Hippocampal formation (tissue), 2 donors: ENCODE measurements at regions not wholly inside any gene's neighbourhood (a gene's known extent, or its start where the extent isn't known, plus 50 kb on each side); places are given as distances from the start of the nearest gene placed in this dataset.

Experiments
- DNase-seq, 2 donors: peaks; one replicate each; lab custom pipeline; 2025; lab: John Stamatoyannopoulos, UW

- no peak for DNase-seq
These were observed 133.8 kb upstream of the LMO4 start for GRCh38 chr1:87194856-87195255.

DNA sequence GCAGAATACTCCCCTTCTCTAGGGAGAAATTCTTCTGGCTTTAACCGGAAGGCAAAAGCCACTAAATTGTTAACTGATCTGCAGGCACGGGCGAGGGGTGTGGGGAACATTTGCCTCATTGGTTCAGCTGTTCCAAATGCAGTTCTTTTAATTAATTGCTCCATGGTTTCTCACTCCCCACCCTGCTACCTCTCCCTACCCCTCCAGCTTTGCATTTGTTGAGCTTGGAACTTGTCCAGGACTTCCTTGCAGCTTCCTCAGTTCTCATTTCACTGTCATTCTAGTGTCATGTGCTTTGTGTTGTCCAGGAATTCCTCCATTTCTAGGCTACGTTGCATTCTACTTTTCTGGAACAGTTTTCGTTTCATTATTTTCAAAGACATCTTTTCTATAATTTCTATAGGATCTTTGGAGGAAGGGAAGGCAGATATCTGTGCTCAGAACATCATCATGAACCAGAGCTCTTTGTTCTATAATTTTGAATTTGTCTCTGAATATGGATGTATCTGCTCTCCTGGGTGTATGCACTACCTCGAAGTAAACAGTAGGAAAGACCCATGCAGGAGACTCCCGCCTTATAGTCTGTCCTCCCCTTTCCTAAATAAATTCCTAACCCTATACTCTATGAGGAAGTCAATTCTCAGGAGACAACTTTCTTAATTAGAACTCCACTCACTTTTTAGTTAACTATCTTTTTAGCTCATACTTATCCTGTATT is 132.4 kb upstream of the LMO4 start:
- DNase-seq = no peak

- DNase-seq = no peak
These were observed 131.5 kb upstream of the LMO4 start for GRCh38 chr1:87197156-87197555.

DNA sequence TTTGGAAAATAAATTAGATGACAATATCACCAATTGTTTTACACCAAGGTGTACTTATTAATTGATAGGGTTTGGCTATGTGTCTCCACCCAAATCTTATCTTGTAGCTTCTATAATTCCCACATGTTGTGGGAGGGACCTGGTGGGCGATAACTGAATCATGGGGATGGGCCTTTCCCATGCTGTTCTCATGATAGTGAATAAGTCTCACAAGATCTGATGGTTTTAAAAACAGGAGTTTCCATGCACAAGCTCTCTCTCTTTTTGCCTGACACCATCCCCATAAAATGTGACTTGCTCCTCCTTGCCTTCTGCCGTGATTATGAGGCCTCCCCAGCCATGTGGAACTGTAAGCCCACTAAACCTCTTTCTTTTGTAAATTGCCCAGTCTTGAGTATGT is 131.0 kb upstream of the LMO4 start:
- DNase-seq = no peak

DNA sequence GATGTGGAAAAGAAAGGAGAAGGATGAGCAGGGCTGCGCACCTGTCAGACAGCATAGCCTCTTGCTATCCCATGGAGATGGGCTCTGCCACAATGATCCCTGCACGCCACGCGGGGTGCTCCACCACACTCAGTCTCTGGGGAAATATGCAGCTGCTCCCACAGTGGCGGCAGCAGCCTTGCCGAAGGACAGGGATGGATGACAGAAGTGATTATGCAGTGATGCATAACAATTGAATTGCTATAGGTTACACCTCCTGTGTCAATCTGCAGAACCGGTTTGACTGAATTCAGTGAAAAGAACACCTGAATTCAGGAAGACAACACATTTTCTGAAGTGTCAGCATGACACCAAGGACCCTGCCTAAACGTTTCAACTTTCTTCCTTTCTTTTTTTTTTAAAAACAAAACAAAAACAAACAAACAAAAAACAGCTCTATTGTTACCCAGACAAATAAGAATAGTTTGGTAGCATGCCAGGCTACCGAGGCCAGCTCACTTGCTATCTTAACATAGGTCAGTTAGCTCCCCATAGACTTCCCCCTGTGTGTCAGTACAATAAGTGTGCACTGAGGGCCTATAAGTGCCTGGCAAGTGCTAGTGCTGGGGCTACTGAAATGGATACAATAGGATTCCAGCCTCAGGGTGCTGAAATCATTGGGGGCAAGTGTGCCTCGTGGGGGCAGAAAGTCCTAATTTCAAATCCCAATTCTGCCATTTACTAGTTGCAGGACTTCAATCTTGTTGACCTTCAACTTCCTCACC is 127.6 kb upstream of the LMO4 start:
- no peak for DNase-seq

- DNase-seq = no peak
These were observed 126.9 kb upstream of the LMO4 start for GRCh38 chr1:87201768-87202167.

DNA sequence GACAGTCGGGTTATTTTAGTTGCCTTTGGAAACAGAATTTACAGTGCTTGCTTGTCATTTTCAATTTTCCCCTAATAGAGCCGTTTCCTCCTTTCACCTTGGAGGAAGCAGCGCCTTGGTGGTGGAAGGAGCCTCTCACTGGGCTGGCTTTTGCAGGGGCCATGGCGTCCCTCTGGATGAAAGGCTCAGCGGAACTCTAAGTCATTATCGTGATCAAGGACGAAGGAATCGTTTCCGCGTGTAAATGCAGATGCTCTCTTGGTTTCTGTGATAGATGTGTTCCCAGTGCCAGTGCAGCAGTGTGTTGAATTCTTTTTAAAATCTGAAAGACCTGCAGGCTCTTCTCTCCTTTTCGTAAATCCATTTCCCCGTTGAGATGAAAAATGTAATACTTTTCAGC is 126.2 kb upstream of the LMO4 start:
- no peak for DNase-seq

DNA sequence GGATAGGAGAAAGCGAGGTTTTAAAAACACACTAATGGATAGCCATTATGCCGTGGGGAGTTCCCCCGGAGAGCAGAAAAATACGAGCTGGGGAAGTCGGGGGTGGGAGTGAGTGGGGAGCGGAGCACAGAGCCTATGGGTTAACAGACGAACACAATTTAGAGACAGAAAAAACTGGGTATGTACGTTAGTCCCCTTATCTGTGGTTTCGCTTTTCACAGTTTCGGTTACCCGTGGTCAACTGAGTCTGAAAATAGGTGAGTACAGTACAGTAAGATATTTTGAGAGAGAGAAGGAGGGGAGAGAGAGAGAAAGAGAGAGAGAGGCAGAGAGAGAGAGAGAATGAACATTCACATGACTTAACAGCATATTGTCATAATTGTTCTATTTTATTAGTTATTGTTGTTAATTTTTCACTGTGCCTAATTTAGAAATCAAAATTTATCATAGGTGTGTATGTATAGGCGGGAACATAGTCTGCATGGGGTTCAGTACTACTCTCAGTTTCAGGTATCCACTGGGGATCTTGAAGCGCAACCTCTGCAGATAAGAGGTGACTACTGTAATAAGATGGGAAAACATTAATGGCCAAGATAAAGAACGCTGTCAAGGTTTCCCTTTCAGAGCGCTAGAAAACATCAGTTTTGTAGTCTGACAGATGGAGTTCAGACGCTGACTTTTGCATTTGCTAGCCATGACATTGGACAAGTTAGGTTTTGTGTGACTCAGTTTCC is 125.6 kb upstream of the LMO4 start:
- no peak for DNase-seq

DNA sequence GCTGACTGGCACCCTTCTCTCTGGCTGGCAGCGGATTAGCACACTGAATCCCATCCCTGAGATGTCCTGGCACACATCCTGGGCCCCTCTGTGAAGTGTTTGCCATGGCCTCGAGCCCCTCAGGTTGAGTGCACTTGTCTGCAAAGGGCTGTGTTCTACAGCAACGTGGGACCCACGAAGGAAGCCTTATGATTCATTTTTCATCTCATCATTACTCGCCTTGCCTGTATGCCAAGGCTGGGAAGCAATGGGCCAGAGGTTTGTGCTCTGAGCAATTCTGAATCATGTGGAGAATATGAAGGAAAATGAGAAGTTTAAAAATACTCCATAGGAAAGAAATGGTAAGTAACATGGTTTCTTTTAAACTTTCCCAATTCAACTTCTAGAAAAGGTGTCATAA is 124.8 kb upstream of the LMO4 start:
- DNase-seq = no peak

DNA sequence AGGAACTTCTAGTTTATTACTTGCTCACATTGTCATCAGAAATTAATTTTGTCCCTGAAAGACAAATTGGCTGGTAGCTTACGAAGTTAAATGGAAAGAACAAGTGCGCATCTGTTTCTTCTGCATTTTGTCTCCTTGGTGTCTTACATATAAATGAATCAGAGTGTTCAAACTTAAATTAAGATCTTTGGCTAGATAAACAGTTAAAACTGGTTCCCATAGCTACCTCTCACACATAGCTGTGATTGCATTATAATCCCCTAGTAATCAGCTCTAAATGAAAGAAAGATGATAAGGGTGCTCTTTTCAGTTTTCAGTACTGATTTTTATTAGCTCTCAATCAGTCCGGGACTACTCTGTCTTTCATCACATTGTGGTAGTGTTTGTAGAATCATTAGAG is 124.2 kb upstream of the LMO4 start:
- DNase-seq = no peak

DNA sequence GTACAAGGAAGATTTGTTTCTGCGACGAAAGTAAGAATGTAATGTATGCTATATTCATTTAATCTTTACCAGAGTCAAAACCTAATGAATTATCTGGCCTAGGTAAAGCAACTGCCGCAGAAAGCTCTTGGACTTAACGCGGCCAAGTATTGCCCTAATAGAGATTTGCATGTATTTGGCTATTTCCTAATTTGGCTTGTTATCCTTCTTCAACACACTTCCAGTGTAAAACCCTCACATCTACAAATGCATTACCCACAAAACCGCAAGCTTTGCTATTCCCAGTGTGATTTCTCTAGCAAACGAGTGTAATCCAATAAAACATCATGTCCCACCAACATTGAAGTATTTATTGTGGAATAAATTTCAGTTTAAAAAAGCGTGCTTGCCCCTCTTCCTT is 123.8 kb upstream of the LMO4 start:
- DNase-seq = no peak

GRCh38 chr1:87206044-87206831 is 122.4 kb upstream of the LMO4 start:
- no peak for DNase-seq

GRCh38 chr1:87208080-87208479 is 120.6 kb upstream of the LMO4 start:
- DNase-seq = no peak

DNA sequence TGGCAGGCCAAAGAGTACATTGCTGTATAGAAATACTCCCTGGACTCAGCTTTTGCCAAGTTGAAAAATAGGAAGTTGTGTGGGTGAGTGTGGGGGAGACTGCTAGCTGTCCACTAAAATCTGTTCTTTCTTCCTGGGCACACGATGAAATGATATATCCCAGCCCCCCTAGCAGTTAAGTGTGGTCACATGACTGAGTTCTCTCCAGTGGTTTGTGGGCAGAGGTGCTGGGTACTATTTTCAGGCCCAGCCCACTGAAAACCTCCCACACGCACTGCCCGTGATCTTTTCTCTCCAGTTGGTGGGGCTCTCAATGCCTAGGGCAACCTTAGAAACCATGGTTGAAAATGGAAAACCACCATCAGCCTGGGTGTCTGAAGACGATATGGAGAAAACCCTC is 119.7 kb upstream of the LMO4 start:
- DNase-seq = no peak

- no peak for DNase-seq
These were observed 118.5 kb upstream of the LMO4 start for GRCh38 chr1:87210151-87210550.

- DNase-seq = no peak
These were observed 116.1 kb upstream of the LMO4 start for GRCh38 chr1:87212431-87213134.

- no peak for DNase-seq
These were observed 115.6 kb upstream of the LMO4 start for GRCh38 chr1:87213135-87213515.

DNA sequence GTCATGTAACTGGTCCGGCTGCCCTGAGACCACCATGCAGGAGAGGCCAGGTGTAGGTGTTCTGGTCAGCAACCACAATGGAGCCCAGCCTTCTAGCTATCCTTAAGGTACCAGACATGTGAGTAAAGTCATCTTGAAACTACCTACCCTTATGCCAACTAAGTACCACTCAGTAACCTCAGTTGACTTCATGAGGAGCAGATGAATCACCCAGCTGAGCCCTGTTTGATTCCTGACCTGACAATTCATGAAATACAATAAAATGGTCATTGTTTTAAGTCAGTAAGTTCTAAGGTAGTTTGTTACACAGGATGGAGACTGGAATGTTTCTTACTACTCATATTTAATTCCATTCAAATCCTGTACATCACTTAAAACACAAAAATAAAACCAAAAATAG is 113.1 kb upstream of the LMO4 start:
- no peak for DNase-seq

- no peak for DNase-seq
These were observed 110.1 kb upstream of the LMO4 start for GRCh38 chr1:87218618-87219017.

GRCh38 chr1:87219141-87219540 is 109.5 kb upstream of the LMO4 start:
- DNase-seq = no peak

DNA sequence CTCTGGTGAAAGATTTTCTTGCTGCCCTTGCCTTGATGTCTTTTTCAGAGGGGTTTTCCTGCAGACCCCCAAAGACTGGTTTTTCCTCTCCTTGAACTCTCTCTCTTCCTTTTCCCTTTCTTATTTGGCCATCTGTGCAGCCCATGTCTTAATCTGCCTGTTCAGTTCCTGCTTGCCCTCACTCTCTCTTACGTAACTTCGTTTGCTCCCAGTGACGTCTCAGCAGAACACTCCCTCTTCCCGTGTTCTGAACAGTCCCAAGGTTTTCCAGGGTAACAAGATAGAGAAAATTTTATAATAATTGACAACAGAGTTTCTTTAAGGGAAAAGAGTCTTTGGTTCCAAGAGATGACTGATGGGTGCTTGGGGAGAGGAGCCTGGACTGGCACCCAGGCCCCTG is 109.1 kb upstream of the LMO4 start:
- no peak for DNase-seq

DNA sequence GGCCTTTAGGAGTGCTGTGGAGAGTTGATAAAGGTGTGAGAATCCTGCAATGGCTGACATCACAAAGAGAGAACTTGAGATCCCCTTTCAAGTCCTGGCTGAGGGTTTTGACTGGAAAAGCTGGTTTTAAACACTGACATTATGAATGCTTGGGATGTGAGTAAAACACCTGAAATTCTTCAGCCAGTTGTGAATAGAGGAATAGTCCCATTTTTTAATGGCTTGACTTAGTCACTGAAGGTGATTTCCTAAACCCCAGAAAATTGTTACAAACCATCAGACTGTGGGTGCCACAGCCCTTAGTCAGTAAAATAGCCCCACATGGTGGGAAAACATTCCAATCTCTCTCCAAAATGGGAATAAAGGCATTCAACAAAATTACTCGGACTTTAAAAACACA is 107.7 kb upstream of the LMO4 start:
- no peak for DNase-seq
